Upper lobe of left lung (tissue), 6 donors: ENCODE measurements at regions not wholly inside any gene's neighbourhood (a gene's known extent, or its start where the extent isn't known, plus 50 kb on each side); places are given as distances from the start of the nearest gene placed in this dataset.

Source experiments
- ATAC-seq, 2 donors: fragments of 200-7000 bp; cut with Tn5 transposase; one replicate each; pipeline ENCODE4 v1.9.1; 2022; ENCODE audit warnings: mild to moderate bottlenecking in 2 of 2, moderate library complexity in 2 of 2; ENCODE audit not compliant: low FRiP score in 2 of 2
- DNase-seq, 2 donors: peaks; one replicate each; pipeline ENCODE4 v3.0.0-alpha.2; 2019 to 2020
- H3K27ac ChIP-seq, 4 donors: fragments of 200-600 bp; sonication (generic); one replicate each; pipeline ENCODE4 v1.5.1; 2016 to 2019
- H3K27me3 ChIP-seq, 4 donors: fragments of 200-600 bp; sonication (generic); one replicate each; pipeline ENCODE4 v1.5.1; 2017 to 2019
- H3K36me3 ChIP-seq, 4 donors: fragments of 200-600 bp; sonication (generic); one replicate each; pipeline ENCODE4 v1.5.1; 2016 to 2019
- H3K4me1 ChIP-seq, 4 donors: fragments of 200-600 bp; sonication (generic); one replicate each; pipeline ENCODE4 v1.5.1; 2018 to 2019
- H3K4me3 ChIP-seq, 4 donors: fragments of 200-600 bp; sonication (generic); one replicate each; pipeline ENCODE4 v1.5.1; 2017 to 2019; ENCODE audit warnings: mild to moderate bottlenecking in 2 of 4, moderate library complexity in 1 of 4
- H3K9me3 ChIP-seq, 4 donors: fragments of 200-600 bp; sonication (generic); one replicate each; pipeline ENCODE4 v1.5.1; 2018 to 2019
- EP300 ChIP-seq, 4 donors: sonication (generic); formaldehyde crosslinking; IDR thresholded peaks; one replicate each; pipeline ENCODE4 v1.5.1; 2017; ENCODE audit warnings: antibody characterized with exemption in 4 of 4, control low read depth in 2 of 4
- POLR2A ChIP-seq, 4 donors: fragments of 450-650 bp; IDR thresholded peaks; one replicate each; pipeline ENCODE4 v1.5.1; 2016 to 2017; ENCODE audit warnings: antibody characterized with exemption in 4 of 4, mild to moderate bottlenecking in 2 of 4
- POLR2AphosphoS5 ChIP-seq, 2 donors: sonication (generic); formaldehyde crosslinking; IDR thresholded peaks; one replicate each; pipeline ENCODE4 v1.5.1; 2017; ENCODE audit warnings: antibody characterized with exemption in 2 of 2
- WGBS, 2 donors: methylation state at CpG; one replicate each; pipeline ENCODE4 v1.1.5; 2017 to 2018; 5-methylcytosine and 5-hydroxymethylcytosine counted together
- TF ChIP-seq, protein P1 (sequence below), 6 experiments: fragments of 450-650 bp in 4 of 6; fragments of 200-600 bp in 2 of 6; sonication (generic) in 2 of 6; IDR thresholded peaks; one replicate each; pipeline ENCODE4 v1.5.1; 2016 to 2019; ENCODE audit warnings: antibody characterized with exemption in 6 of 6
- donor health status: DM: no; HTN: no; CAD: no; lungs with moderate emphysema.
- donor health status: DM: no; HTN: yes; CAD: no; lungs with severe emphysema.

DNA sequence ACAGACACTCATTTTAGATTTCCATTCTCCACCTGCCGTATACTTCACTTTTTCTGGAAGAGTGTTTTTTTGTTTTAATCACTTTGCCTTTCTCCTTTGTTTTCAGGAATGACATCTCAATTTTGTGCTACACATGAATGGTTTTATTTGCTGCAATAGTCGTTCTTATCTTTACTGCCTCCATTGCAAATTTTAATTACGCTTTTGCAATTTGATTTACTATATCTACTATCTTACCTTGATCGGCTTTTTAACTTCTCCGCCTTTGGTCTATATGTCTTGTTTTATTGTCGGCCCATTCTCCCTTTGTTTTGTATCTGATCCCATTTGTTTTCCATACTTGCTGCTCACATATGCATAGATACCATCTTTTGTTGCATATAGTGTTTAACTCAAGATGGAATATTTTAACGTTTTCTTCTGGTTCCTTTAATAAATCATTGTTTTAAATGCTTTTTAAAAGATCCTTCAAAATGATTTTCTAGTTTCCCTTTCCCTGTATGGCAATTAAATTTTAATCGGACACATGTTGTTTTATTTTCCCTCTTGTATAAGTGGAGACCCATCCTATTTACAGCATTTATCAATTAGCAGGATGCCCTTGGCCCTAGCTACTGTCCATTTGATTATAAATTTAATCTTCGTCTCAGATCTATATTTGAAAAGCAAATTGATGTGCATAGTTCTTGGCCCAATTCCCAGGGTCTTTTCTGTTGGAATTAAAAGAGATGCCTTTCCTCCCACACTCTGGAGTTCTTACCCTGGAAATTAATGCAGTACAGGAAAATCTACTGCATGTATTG is 97.2 kb upstream of the CNTN4 start:
- Histone ChIP-seq H3K4me3 (no peak overlapping the region), H3K9me3 (peaks cover 0 to 3% (median 0%) of the 10 kb centered on the region in 4 donors), H3K27me3 (no peaks in the 10 kb centered on the region), H3K36me3 (no peaks in the 10 kb centered on the region), H3K4me1 (no peaks in the 10 kb centered on the region), H3K27ac (no peak overlapping the region)
- DNase-seq, result no peak
- TF ChIP-seq EP300 (IDR thresholded peaks at IDR 0.05), result no peak
- no peak for TF ChIP-seq POLR2A (IDR thresholded peaks at IDR 0.05)
- no peak for TF ChIP-seq POLR2AphosphoS5 (IDR thresholded peaks at IDR 0.05)
- TF ChIP-seq, protein P1, sequence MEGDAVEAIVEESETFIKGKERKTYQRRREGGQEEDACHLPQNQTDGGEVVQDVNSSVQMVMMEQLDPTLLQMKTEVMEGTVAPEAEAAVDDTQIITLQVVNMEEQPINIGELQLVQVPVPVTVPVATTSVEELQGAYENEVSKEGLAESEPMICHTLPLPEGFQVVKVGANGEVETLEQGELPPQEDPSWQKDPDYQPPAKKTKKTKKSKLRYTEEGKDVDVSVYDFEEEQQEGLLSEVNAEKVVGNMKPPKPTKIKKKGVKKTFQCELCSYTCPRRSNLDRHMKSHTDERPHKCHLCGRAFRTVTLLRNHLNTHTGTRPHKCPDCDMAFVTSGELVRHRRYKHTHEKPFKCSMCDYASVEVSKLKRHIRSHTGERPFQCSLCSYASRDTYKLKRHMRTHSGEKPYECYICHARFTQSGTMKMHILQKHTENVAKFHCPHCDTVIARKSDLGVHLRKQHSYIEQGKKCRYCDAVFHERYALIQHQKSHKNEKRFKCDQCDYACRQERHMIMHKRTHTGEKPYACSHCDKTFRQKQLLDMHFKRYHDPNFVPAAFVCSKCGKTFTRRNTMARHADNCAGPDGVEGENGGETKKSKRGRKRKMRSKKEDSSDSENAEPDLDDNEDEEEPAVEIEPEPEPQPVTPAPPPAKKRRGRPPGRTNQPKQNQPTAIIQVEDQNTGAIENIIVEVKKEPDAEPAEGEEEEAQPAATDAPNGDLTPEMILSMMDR (IDR thresholded peaks at IDR 0.05), result no peak
- whole genome bisulfite sequencing, 2 donors, result 86% methylated on average over 9 of the region's 9 CpGs
- no peak for ATAC-seq

DNA sequence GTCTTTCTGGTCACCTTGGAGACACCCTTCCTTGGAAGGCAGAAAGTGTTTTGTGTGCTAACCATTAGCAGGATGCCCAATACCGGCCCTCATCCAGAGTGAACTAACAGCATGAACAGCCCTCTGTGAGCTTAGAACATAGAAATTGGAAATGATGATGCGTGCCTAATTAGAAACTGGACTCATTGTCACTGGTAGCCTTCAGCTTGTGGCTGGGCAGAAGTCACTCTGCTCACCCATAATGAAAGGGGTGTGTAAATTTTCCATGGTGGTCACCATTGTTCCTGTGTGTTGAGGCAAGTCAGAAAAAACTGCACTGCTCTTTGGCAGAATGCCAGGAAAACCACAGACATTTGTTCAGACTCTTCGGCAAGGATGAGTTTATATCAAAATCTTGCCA is 74.7 kb upstream of the CNTN4 start:
- no peaks in the 10 kb centered on the region for H3K4me1 ChIP-seq
- H3K27me3 ChIP-seq, result no peaks in the 10 kb centered on the region
- WGBS, 2 donors, result 70 to 74% methylated on average over 3 of the region's 3 CpGs
- H3K9me3 ChIP-seq, result no peaks in the 10 kb centered on the region
- H3K4me3 ChIP-seq, result no peak overlapping the region
- no peaks in the 10 kb centered on the region for H3K36me3 ChIP-seq
- ATAC-seq (no peak), DNase-seq (no peak)
- TF ChIP-seq POLR2A (IDR thresholded peaks at IDR 0.05), result no peak
- H3K27ac ChIP-seq, result no peak overlapping the region

DNA sequence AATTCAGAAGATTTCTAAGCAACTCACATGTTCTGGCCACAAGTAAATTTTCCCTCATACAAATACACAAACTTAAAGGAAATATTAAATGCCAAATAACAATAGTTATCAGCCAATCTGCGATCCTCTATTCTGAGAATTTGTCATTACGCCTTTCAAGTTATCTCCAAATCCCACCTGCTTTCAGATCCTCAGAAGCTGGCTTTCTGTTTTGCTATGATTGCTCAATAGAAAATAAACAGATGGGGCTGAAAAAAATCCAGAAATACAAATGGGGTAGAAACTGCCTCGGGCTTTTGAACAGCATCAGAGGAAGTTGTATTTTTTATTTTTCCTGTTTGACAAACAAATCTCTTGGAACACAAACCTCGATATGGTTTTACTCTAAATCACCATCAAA is 74.0 kb upstream of the CNTN4 start:
- WGBS, 2 donors, result 53% methylated on average over 4 of the region's 4 CpGs
- H3K4me3 ChIP-seq, result no peak overlapping the region
- no peaks in the 10 kb centered on the region for H3K27me3 ChIP-seq
- DNase-seq, result no peak
- no peak for ATAC-seq
- no peaks in the 10 kb centered on the region for H3K36me3 ChIP-seq
- TF ChIP-seq, protein P1 (IDR thresholded peaks at IDR 0.05), result no peak
- TF ChIP-seq POLR2A (IDR thresholded peaks at IDR 0.05), result no peak
- no peak for TF ChIP-seq EP300 (IDR thresholded peaks at IDR 0.05)
- TF ChIP-seq POLR2AphosphoS5 (IDR thresholded peaks at IDR 0.05), result no peak
- no peaks in the 10 kb centered on the region for H3K4me1 ChIP-seq
- H3K9me3 ChIP-seq, result no peaks in the 10 kb centered on the region
- H3K27ac ChIP-seq, result no peak overlapping the region

DNA sequence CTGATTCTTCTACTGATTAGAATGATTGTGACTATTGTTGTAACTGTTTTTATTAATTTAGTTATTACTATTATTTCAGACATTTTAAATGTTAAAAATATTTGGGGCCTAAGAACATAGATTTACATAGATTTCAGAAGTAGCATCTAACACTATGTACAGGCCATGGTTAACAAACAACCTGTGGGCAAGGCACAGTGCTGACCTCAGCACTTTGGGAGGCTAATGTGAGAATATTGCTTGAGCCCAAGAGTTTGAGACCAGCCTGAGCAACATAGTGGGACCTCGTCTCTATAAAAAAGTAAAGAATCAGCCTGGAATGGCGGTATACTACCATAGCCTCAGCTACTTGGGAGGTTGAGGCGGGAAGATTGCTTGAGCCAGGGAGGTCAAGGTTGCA is 69.1 kb upstream of the CNTN4 start:
- DNase-seq (no peak), ATAC-seq (no peak)
- no peaks in the 10 kb centered on the region for H3K4me1 ChIP-seq
- no peaks in the 10 kb centered on the region for H3K36me3 ChIP-seq
- H3K27ac ChIP-seq, result no peak overlapping the region
- H3K27me3 ChIP-seq, result no peaks in the 10 kb centered on the region
- 90 to 96% methylated on average over 3 of the region's 3 CpGs for WGBS, 2 donors
- H3K9me3 ChIP-seq, result no peaks in the 10 kb centered on the region
- H3K4me3 ChIP-seq, result no peak overlapping the region
- TF ChIP-seq, protein P1 (IDR thresholded peaks at IDR 0.05), result no peak
- TF ChIP-seq EP300 (IDR thresholded peaks at IDR 0.05), result no peak
- TF ChIP-seq POLR2AphosphoS5 (IDR thresholded peaks at IDR 0.05), result no peak
- TF ChIP-seq POLR2A (IDR thresholded peaks at IDR 0.05), result no peak

DNA sequence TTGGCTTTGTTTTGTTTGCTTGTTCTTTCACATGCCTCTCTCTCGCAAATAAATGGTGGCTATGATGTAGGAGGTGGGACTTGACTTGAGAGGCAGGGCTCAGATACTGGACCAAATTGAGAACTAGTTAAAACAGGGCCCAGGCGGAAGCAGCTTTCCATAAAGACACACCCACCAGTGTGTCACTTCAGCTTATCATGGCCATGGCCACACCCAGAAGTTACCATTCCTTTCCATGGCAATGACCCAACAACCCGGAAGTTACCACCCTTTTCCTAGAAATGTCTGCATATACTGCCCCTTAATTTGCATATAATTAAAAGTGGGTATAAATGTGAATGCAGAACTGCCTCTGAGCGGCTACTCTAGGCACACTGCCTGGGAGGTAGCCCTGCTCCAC is 62.6 kb upstream of the CNTN4 start:
- WGBS, 2 donors, result 83 to 92% methylated on average over 4 of the region's 4 CpGs
- ATAC-seq (no peak), DNase-seq (no peak)
- no peaks in the 10 kb centered on the region for H3K27me3 ChIP-seq
- H3K27ac ChIP-seq, result no peak overlapping the region
- no peak overlapping the region for H3K4me3 ChIP-seq
- TF ChIP-seq EP300 (IDR thresholded peaks at IDR 0.05) (no peak), POLR2A (IDR thresholded peaks at IDR 0.05) (no peak), POLR2AphosphoS5 (IDR thresholded peaks at IDR 0.05) (no peak)
- TF ChIP-seq, protein P1 (IDR thresholded peaks at IDR 0.05), result no peak
- H3K4me1 ChIP-seq, result no peaks in the 10 kb centered on the region
- no peaks in the 10 kb centered on the region for H3K36me3 ChIP-seq
- H3K9me3 ChIP-seq, result no peaks in the 10 kb centered on the region
